HT1080 (cell line): ENCODE measurements at regions not wholly inside any gene's neighbourhood (a gene's known extent, or its start where the extent isn't known, plus 50 kb on each side); places are given as distances from the start of the nearest gene placed in this dataset.

Experiments used
- DNase-seq: peaks from one replicate; pipeline ENCODE4 v3.0.0-alpha.2; 2015; ENCODE audit warnings: low read depth

DNA sequence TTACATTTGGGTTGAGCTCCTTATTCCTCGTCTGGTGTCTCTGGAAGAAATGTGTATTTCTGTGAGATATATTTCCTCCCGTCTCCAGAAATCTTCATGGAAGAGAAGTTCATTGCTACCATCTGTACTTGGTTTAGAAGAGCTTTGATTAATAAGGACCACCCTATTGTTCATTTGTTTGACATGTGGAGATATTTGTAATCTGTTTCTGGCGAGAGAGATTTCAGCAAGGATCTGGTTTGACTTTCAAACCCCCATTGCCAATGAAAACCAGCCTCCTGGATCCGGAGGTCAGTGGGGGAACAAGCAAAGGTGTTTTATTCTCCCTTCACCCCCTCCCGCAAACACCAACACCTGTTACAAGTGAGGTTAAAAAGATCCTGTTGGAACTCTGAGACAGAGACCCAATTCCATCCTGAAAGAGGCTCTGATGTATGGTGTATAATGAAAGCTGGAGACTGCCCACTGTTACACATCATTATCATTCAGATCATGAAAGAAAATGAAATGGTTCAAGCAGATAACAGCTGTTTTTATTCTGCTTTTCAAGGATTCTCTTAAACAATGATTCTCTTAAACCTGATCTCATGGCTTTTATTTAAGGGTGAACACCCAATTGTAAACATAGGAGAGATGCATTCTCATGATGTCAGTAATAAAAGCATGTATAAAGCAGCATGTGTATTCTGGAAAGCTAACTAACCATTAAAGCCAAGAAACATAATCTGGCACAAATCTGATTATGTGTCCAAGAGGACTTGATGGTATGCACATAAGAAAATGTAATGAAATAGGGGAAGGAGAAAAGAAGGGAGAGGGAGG lies 393.5 kb upstream of the ADGRL2 start:
- DNase-seq, result no peak

DNA sequence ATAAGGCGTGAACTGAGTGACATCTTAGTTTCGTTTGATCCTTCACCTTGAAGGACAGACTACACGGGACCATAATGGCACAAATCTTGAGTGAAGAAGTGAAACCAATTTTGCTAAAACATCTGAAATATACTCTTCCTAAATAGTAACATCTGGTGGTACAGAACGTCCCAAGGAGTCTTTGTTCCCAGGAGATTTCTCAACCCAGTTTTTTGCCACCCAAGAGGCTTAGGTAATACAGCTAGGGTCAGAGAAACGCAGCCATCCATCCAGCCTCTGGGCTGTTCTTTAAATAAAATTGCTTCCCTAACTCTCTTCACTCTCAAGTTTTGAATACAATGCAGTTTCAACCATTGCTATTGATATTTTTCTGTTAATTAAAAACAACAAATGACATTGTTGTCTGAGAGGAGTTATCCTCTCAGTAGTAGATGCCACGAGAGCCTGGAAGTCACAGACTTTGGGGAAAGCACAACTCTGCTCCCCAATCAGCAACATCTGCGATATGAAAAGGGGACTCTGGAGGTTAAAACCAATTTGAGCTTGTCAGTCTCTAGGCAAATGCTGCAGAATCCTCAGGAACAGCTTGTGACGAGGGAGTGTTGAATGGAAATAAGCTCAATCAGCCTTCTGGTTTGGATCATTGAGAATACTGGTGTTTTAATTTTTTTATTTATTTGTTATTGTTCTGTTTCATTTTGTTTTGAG lies 394.3 kb upstream of the ADGRL2 start:
- DNase-seq, result no peak

DNA sequence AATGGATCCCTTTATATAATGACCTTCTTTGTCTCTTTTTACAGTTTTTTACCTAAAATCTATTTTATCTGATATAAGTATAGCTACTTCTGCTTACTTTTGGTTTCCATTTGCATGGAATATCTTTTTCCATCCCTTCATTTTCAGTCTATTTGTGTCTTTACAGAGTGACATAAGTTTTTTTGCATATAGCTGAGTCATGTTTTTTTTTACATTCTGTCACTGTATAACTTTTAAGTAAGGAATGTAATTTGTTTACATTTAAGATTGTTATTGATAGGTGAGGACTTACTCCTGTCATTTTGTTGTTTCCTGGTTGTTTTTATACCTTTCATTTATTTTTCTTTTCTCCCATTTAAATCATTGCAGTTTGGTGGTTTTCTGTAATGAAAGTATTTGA lies 402.7 kb upstream of the ADGRL2 start:
- no peak for DNase-seq

DNA sequence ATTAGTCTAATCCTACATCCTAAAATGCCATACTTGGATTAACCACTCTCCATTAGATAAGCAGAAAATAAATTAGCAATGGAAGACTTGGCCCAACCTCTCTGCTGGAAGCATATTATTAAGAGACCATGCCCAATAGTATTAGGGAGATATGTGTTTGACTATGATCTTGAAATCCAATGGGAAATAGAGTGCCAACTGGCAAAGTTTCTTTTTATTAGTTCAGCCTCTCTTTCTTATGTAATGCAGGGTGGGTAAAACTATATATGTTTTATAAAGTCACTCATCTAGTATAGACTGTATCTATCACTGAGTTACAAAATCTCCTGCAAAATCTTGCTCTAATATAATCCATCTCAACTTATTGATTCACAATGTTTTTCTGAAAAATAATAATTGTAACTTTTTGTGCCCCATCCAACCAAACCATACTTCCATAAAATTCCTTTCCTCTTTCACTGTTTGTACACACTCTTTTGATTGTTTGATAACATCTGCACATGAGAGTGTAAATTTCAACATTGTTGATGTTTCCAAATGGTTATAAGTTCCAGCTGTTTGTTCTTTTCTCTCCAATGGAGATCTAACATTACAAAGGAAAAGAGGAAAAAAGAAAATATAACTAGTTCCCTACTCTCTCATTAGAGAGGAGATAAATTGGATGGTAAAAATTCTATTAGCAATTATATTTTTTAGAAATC lies 408.1 kb upstream of the ADGRL2 start:
- no peak for DNase-seq

DNA sequence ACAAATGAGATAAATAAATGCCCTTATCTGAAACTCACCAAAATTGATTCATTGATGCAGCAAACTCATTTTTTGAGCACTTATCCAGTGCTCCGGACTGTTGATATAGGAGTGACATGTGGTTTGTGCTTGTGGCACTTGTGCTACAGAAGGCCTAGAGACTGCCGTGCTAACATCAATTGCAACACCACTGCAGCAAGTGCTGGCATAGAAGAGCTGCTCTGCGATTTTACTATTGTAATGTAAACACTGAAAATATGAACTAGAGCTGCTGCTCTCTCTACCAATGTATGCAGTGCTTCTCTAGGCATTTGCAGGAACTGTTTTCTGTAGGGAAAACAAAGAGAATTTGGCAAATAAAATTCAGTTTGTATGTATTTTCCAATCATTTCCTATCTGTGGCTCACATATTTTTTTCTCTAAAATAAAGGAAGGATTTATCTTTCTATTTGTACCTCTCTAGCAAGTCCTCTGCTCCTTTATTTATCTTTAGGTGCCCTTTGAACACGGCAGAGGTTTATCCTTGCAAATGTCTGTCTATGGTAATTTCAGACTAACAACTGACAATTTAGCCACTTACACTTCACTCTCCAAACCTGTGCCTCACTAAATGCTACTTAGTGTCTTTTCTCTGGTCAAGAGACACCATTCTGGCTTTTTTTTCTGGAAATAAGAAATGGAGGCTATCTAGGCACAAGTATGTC lies 409.5 kb upstream of the ADGRL2 start:
- DNase-seq, result no peak

DNA sequence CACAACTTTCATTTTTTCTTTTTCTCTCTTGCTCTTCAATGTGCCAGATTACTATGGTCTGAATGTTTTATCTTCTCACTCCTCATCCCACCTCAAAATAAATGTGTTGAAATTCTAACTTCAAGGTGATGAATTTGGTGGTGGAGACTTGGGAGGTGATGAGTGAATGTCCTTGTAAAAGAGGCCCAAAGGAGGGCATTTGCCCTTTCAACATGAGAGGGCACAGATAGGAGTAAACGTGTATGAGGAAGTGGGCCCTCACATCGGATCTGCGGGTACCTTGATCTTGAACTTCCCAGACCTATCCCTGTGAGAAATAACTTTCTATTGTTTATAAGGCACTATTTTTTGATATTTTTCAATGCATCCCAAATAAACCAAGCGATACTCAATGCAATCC lies 412.3 kb upstream of the ADGRL2 start:
- no peak for DNase-seq

DNA sequence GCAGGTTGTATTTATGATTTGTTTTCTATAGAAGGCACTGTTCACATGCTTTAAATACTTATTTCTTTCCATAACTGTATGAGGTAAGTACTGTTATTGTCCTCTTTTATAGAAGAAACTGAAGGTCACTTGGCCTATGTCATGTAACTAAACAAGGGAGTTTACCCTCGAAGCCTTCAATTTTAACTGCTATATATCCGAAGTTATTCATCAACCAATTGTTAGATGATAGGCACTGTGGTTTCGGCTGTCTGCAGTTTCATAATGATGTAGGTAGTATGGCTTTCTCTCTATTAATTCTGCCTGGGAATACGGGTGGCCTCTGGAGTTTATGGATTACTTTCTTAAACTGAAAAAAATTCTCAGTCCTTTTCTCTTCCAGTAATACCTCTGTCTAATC lies 413.3 kb upstream of the ADGRL2 start:
- no peak for DNase-seq

DNA sequence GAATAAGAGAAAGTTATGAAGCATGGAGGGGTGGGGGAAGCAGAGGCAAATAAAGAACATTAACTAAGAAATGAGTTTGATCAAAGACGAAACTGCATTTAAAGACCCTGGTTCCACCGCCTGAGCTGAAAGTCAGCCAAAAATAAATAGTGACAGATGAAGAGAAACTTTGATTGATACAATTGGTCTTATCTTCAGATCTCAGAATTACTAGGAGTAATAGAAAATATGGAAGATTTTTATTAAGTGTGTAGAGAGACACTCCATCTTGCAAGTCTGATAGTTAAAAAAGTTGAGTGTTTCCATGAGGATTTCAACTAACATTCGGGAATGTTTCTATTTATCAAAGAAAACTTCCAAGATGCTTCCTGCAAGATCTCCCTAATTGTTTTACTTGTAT lies 418.2 kb upstream of the ADGRL2 start:
- no peak for DNase-seq

DNA sequence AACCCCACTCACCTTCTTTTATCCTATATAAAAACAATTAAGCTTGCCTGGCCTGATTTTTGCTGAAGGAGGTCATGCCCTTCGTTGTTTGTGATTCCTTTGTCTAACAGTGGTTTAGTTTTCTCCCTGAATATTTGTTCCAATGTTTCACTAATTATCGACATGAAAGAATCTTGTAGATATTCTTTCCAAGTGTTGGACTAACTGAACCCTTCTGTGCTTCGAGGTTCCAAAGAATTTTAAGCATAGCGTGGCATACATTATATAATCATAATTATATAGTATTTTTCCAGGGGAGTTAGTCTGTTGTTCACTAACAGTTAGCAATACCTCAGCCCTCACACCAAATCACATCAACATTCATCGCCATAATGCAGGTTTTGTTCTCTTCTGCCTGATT lies 418.9 kb upstream of the ADGRL2 start:
- no peak for DNase-seq

DNA sequence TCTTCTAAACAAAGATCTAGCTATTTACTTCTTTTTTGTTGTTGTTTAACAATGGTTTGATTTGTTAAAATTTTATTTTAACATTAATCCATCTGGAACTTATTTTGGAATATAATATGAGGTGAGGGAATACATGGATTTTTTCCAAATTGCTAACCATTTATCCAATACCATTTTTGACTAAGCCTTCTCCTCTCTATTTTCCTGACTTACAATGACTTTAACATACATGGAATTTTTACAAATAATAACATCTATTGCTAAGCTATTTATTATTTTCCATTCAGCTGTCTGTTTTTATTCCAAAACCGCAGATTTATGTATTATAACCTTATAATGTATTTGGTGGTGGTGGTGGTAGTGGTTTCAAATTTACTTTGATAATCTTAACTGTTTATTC lies 420.3 kb upstream of the ADGRL2 start:
- no peak for DNase-seq

DNA sequence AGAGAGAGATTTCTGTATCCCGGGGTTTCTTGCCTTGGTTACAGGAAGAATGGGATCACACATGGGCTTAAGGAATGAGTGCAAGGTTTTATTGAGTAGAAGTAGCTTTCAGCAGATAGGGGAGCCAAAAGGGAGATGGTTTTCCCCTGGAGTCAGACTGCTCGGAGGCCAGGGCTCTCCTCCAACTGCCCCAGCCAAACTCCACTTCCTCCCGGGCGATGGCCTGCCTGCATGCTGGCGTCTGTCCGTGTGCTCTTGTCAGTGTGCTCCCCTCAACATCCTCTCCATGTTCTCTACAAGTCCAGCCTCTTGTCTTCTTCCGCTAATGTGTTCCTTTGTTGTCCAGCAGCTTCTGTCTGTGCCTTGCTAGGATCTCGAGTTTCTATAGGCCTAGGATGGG lies 421.3 kb upstream of the ADGRL2 start:
- no peak for DNase-seq

DNA sequence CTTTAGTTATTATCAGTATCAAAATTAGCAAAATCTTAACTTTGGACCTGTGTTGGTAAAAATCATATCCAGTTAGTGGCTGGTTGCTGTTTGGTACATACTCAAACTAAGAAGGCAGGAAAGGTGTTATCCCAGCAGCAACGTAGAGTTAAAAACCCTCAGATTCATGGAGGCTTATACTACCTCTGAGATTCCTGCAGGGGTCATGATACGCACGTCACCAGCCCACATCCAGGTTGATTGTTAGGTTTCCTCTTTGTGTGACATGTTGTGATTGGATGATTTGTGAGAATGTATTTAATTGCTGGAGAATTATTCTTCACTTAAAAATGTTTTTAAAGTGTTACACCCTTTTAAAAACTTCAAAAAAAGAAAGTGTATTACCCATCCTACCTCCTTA lies 423.3 kb upstream of the ADGRL2 start:
- no peak for DNase-seq

DNA sequence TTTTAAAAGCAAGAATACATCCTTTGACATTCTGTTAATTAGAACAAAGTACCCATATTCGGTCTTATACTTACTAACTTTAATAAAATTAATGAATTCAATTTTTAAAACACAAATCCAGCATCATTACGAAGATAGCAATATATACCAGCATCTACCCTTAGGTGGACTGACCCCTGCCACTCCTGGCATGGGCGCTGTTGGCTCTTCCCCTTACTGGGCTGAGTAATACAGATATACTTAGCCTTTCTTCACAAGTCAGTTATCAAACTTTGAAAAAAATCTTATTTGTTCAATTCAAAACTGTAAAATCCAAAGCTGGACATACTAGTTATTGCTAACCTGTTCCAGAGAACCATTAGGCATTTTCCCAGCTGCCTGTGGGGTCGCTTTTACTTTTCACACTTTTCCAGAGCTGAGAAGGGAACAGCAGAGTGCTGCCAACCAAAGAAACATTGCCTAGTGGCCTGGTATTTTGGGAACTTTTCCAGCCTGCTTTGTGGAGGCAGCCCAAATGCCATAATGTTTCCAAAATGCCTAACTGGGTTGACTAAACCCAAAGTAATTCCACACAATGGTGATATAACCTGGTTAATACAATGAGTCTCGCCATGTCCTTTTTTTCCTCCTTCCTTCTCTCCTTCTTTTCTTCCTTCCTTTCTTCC lies 424.7 kb upstream of the ADGRL2 start:
- no peak for DNase-seq

DNA sequence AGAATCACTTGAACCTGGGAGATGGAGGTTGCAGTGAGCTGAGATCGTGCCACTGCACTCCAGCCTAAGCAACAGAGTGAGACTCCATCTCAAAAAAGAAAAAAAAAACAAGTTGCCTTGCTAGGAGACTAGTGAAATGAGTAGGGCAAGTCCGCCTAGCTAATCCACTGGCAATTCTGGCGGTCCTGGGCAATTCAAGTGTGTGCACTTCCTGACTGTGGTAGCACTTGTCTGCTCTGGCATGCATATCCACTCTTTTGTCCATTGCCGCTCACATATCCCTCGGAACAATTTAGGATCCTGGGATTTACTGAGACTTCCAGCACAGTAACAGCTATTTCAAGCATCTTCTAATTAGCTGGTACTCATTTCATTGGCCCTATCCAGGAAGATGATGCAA lies 426.3 kb upstream of the ADGRL2 start:
- DNase-seq, result no peak

DNA sequence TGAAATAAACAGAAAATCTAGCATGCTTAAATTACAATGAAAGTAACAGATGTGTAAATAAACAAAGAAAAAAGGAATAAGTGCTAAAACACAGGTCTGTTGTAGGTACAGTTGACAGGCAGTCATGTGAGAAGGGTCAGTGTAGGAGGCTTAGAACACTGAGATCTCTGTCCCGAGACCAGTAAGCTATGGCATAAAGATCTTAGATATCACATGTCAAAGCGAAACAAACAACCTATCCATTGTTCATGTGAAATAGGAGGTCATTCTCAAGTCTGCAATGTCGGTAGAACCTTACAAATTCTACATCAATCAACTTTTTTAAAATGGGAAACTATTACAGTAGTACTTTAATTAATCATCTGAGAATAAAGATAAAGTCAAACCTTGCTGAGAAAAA lies 428.9 kb upstream of the ADGRL2 start:
- no peak for DNase-seq

DNA sequence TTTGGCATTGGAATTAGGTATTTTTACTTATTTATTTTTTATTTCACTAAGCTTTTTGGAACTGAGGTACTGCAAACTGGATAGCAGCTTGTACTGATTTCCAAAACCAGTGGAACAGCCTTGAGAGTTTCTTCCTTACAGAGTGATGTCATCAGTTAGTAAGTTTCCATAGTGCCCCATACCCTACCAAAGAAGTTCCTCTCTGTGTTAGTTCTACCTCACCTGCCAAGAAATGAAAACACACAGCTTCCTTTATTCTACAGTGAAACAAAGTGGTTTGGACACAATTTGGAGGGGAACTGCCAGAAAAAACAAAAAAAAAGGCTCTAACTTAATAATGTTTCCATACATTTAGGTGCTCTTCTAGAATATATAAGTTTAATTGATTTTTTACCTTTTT lies 430.9 kb upstream of the ADGRL2 start:
- DNase-seq, result no peak

DNA sequence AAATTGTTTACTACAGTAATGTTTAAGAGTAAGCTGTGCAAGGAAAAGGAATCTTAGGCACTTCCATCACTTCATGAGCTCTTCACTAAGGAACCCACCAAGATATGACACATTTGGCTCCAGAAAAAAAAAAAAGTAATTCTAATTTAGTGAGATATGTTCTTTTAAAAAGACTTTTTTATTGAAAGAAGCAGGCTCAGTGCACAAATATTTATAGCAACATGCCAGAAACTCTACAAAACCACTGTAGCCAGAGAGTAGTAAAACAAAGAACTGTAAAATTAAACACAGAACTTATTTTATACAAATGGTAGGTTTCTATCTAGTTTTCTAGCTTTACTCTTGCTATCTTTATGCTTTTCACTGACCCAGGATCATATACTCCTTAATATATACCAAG lies 434.6 kb upstream of the ADGRL2 start:
- no peak for DNase-seq

DNA sequence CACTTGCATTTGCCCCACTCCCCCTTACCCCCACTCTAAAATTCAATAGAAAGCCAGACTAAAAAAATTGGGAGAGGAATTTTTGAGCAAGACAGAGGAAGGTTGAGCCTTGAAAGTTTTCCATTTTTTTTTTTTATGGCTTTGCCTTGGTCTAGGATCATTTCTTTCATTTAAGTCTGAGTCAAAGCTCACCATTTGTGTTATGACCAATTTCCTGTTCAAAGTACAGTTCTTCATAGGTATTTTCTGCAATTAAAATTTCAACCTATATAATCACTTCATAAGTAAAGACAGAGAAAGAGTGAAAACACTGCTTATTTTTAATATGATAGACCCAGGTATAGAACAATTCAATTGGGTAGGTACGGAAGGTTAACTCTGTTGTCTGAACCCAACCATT lies 436.6 kb upstream of the ADGRL2 start:
- DNase-seq, result no peak

DNA sequence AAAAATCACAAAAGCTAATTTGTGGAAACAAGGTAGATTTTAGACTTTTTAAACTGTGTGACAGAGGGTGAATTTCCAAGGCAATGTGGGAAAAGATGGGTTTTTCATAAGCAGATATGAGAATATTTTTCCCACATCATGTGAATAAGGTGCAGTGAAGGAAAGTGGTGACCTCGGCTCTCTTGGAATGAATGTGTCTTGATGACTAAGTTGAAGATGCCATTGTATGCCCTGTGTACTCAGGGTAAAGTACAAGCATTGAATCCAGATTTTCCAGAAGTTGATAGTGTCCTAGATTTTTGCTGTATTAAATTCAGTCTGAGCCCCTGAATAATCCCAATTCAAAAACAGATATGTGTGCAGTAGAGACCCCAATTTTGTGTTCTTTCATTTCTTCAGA lies 442.6 kb upstream of the ADGRL2 start:
- no peak for DNase-seq

DNA sequence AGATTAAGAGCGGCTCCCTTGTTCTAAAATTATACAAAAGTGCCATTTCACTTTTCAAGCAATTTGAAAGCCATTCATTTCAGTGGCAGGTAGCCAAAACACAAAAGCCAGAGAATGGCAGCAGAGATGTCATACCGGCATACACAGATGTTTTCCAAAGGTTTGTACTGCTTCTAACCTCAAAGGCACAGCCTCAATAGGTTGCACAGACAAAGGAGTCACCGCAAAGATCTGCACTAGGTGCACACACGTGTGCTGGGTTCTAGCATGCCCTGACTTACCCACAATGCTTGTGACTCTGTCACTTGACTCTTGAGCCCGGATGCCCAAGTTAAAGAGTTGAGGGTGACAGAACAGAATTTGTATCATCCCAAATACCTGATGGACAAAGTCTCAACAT lies 448.9 kb upstream of the ADGRL2 start:
- DNase-seq, result no peak

DNA sequence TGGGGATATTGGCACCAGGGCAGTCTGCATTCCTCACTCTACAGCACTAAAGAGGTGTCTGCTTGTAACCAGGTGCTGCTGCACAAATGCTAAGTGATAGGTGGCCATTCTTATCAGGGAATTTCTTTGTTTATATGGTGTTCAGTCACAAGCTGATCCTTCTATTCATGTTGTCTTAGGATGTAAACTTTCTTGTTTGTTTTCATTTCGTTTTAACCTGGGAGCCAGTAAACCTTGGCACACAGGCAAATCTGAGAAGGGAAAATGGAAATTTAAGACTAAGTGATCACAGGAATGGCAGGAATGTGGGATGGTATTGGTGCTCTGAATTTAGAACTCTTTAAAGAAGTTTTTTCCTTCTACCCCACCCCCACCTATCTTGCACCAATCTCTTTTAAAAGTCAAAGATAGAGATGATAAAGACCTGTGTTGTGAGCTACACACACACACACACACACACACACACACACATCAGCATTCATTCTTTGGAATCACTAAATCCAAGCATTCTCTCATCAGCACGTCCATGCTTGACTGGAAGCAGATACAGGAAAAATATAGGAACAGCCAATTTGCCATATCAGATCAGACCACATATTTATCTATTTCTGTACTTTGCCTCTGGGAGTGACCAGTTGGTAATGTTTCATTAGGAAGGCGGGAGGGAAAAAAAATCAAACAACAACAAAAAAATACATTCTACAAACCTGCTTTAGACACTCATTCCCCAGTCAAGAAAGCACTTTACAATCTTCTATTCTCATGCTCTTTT lies 451.4 kb upstream of the ADGRL2 start:
- no peak for DNase-seq
